ENCODE measurements at regions not wholly inside any gene's neighbourhood (a gene's known extent, or its start where the extent isn't known, plus 50 kb on each side); places are given as distances from the start of the nearest gene placed in this dataset.

DNA sequence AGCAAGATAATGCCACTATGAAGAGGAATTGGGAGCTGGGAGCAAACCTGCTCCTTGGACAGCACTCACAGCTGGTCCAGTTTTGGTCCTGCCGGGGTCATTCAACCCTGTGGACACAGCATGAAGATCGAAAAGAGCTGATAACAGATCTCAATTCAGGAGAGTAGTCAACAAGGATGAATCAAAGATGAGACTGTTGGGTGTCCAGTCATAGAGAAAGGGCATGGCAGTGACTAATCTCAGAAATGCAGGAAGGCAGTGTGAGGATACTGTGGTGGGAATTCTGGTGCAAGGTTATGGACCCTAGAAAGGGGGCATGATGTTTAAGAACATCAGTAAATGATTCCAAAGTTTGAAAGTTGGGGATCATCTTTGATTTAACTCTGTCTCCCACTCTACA is 261.4 kb upstream of the ZP4 start:
- WGBS, 4 donors, result 65 to 81% (median 70%) methylated on average over 2 of the region's 2 CpGs
- no peaks in the 10 kb centered on the region for H3K9me3 ChIP-seq (replicated peaks in 1 of 3)
- H3K27ac ChIP-seq, result no peak overlapping the region
- no peaks in the 10 kb centered on the region for H3K36me3 ChIP-seq (replicated peaks in 1 of 2)
- no peaks in the 10 kb centered on the region for H3K4me1 ChIP-seq (replicated peaks in 1 of 2)
- no peak for TF ChIP-seq POLR2A (IDR thresholded peaks at IDR 0.05)
- TF ChIP-seq, protein P1, sequence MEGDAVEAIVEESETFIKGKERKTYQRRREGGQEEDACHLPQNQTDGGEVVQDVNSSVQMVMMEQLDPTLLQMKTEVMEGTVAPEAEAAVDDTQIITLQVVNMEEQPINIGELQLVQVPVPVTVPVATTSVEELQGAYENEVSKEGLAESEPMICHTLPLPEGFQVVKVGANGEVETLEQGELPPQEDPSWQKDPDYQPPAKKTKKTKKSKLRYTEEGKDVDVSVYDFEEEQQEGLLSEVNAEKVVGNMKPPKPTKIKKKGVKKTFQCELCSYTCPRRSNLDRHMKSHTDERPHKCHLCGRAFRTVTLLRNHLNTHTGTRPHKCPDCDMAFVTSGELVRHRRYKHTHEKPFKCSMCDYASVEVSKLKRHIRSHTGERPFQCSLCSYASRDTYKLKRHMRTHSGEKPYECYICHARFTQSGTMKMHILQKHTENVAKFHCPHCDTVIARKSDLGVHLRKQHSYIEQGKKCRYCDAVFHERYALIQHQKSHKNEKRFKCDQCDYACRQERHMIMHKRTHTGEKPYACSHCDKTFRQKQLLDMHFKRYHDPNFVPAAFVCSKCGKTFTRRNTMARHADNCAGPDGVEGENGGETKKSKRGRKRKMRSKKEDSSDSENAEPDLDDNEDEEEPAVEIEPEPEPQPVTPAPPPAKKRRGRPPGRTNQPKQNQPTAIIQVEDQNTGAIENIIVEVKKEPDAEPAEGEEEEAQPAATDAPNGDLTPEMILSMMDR (IDR thresholded peaks at IDR 0.05), result no peak
- H3K27me3 ChIP-seq, result no peaks in the 10 kb centered on the region
- no peak overlapping the region for H3K4me3 ChIP-seq
- DNase-seq, result no peak
- intact Hi-C loops (cut with DNase I), result no loop called here

DNA sequence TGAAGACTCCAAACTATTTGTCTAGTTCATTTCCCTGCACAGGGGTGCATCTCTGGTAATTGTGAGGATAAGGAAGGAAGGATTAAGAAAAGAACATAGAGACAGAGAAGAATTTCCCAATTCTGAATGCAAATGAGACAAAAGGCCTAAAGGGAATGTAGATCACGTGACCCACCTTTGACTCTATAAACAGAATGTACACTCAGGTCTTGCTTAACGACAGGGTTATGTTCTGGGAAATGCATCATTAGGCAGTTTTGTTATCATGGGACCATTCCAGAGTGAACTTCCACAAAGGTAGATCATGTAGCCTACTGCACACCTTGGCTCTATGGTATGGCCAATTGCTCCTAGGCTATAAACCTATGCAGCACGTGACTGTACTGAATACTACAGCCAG is 252.3 kb upstream of the ZP4 start:
- WGBS, 4 donors, result 65 to 84% (median 78%) methylated on average over 3 of the region's 3 CpGs
- Histone ChIP-seq H3K4me3 (no peak overlapping the region), H3K27me3 (no peaks in the 10 kb centered on the region), H3K9me3 (replicated peaks in 1 of 3) (no peaks in the 10 kb centered on the region), H3K4me1 (replicated peaks in 1 of 2) (no peaks in the 10 kb centered on the region), H3K36me3 (replicated peaks in 1 of 2) (peaks cover 0 to 2% of the 10 kb centered on the region in 2 donors), H3K27ac (no peak overlapping the region)
- TF ChIP-seq, protein P1 (IDR thresholded peaks at IDR 0.05), result no peak
- no peak for TF ChIP-seq POLR2A (IDR thresholded peaks at IDR 0.05)
- DNase-seq, result no peak
- intact Hi-C loops (cut with DNase I), result no loop called here

DNA sequence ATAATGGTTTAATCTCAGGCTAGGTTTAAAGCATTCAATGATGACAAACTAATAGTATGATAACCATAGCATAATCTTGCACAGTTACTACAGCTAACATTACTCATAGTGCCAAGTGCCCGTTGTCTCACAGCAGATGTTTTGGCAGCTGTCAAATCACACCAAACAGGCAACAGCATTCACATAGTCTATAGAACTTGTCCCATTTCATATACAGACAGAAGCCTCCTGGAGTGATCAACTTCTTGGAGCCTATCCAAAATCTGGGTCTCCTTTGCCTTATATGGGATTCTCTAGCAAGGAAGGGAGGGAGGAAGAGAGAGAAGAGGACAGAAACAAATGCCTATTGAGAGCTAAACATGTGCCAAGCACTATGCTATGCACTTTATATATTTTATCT is 250.6 kb upstream of the ZP4 start:
- intact Hi-C loops (cut with DNase I), result no loop called here
- Histone ChIP-seq H3K4me3 (no peak overlapping the region), H3K27me3 (no peaks in the 10 kb centered on the region), H3K36me3 (replicated peaks in 1 of 2) (peaks cover 0 to 2% of the 10 kb centered on the region in 2 donors), H3K27ac (no peak overlapping the region), H3K4me1 (replicated peaks in 1 of 2) (no peaks in the 10 kb centered on the region), H3K9me3 (replicated peaks in 1 of 3) (no peaks in the 10 kb centered on the region)
- TF ChIP-seq, protein P1 (IDR thresholded peaks at IDR 0.05), result no peak
- TF ChIP-seq POLR2A (IDR thresholded peaks at IDR 0.05), result no peak
- no peak for DNase-seq
- WGBS, 4 donors, result 56 to 69% (median 62%) methylated on average over 1 of the region's 1 CpG

DNA sequence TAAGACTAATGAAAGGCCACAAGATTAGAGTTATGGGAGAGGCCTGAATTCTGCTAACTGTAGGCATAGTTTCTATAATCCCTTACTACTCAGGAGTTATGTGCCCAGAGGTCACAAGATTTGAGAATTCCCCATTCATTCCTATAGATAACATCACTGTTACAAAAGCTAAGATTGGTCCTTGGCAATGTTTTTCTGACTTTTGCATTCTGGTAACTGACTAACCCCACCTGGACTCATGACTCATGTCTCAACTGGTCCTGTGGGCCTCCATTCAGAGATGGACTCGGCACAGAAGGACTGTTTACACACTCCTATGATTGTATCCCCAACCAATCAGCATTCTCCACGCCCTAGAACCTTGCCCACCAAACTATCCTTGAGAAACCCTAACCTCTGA is 249.0 kb upstream of the ZP4 start:
- Histone ChIP-seq H3K27me3 (no peaks in the 10 kb centered on the region), H3K9me3 (replicated peaks in 1 of 3) (no peaks in the 10 kb centered on the region), H3K36me3 (replicated peaks in 1 of 2) (peaks cover 0 to 2% of the 10 kb centered on the region in 2 donors), H3K4me1 (replicated peaks in 1 of 2) (no peaks in the 10 kb centered on the region), H3K27ac (no peak overlapping the region), H3K4me3 (no peak overlapping the region)
- DNase-seq, result no peak
- TF ChIP-seq, protein P1 (IDR thresholded peaks at IDR 0.05), result no peak
- TF ChIP-seq POLR2A (IDR thresholded peaks at IDR 0.05), result no peak
- intact Hi-C loops (cut with DNase I), result no loop called here
- WGBS, 4 donors, result 38 to 44% (median 42%) methylated on average over 2 of the region's 2 CpGs

All from adrenal gland (tissue), 9 donors.